ENCODE measurements at regions not wholly inside any gene's neighbourhood (a gene's known extent, or its start where the extent isn't known, plus 50 kb on each side); places are given as distances from the start of the nearest gene placed in this dataset.

GRCh38 chr12:107973950-107974349, 155.1 kb upstream of the WSCD2 start:
- TF ChIP-seq RCOR1 (IDR thresholded peaks at IDR 0.05; ENCODE audit: insufficient replicate concordance, low read length) (no peak), CTCF (conservative IDR thresholded peaks at IDR 0.05; ENCODE audit: low read depth, low read length) (no peak), MAFK (IDR thresholded peaks at IDR 0.05; ENCODE audit: low read depth, low read length) (no peak), SMC3 (IDR thresholded peaks at IDR 0.05; ENCODE audit: low read depth, low read length) (no peak), POLR2A (IDR thresholded peaks at IDR 0.05; ENCODE audit: low read depth, low read length) (no peak), USF2 (IDR thresholded peaks at IDR 0.05; ENCODE audit: low read depth, low read length) (no peak)
- TF ChIP-seq, protein P1, sequence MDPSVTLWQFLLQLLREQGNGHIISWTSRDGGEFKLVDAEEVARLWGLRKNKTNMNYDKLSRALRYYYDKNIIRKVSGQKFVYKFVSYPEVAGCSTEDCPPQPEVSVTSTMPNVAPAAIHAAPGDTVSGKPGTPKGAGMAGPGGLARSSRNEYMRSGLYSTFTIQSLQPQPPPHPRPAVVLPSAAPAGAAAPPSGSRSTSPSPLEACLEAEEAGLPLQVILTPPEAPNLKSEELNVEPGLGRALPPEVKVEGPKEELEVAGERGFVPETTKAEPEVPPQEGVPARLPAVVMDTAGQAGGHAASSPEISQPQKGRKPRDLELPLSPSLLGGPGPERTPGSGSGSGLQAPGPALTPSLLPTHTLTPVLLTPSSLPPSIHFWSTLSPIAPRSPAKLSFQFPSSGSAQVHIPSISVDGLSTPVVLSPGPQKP (IDR thresholded peaks at IDR 0.05; ENCODE audit: borderline replicate concordance, low read depth, low read length) = no peak

All from IMR-90 (cell line).